Liver (tissue), 2 donors: ENCODE measurements at regions not wholly inside any gene's neighbourhood (a gene's known extent, or its start where the extent isn't known, plus 50 kb on each side); places are given as distances from the start of the nearest gene placed in this dataset.

ENCODE experiments used
- YY1 ChIP-seq: IDR thresholded peaks from 2 replicates; pipeline ENCODE4 v1.6.1; 2016; ENCODE audit warnings: antibody characterized with exemption, mild to moderate bottlenecking
- TF ChIP-seq, protein P1 (sequence below): fragments of 150-350 bp; IDR thresholded peaks from 2 replicates; pipeline ENCODE4 v1.5.1; 2017; ENCODE audit warnings: improper control_type of control experiment, low read depth, low read length; ENCODE audit not compliant: missing input control
- TF ChIP-seq, protein P2 (sequence below): IDR thresholded peaks from 2 replicates; pipeline ENCODE4 v1.6.1; 2016; ENCODE audit warnings: antibody characterized with exemption, mild to moderate bottlenecking
- donor health status: healthy.

DNA sequence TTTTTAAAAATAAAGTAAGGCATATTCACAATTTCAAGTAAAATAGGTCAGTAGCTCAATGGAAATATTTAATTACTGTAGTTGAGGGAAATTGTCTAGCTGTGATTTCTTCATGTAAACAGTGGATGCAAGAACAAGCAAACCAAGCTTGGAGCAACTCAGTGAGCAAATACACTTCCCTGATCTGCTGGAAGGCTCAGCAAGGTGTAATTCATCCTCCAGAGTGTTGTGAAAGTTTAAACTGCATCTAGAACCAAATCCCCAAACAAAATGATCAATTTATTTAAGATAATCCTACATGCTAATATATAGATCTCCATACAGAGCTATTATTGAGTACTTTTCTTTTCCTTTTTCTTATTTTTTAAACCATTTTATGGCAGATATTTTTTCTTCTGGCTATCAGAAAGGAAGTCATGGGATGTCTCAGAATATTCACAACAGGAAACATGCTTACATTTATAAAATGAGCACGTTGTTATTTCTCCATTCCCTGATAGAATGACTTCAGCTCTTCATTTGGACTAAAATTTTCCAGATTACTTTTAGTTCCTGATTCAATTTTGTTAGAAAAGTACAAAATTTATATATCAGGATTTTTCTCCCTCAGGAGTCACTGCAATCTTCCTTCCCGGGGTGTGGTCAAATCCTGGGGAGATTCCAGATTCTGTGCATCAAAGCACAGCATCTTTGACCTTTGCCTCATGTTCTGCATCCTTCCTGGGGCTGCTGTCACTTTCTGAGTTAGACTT is 219.2 kb upstream of the ELL2 start:
- TF ChIP-seq, protein P1, sequence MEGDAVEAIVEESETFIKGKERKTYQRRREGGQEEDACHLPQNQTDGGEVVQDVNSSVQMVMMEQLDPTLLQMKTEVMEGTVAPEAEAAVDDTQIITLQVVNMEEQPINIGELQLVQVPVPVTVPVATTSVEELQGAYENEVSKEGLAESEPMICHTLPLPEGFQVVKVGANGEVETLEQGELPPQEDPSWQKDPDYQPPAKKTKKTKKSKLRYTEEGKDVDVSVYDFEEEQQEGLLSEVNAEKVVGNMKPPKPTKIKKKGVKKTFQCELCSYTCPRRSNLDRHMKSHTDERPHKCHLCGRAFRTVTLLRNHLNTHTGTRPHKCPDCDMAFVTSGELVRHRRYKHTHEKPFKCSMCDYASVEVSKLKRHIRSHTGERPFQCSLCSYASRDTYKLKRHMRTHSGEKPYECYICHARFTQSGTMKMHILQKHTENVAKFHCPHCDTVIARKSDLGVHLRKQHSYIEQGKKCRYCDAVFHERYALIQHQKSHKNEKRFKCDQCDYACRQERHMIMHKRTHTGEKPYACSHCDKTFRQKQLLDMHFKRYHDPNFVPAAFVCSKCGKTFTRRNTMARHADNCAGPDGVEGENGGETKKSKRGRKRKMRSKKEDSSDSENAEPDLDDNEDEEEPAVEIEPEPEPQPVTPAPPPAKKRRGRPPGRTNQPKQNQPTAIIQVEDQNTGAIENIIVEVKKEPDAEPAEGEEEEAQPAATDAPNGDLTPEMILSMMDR: no peak
- TF ChIP-seq, protein P2, sequence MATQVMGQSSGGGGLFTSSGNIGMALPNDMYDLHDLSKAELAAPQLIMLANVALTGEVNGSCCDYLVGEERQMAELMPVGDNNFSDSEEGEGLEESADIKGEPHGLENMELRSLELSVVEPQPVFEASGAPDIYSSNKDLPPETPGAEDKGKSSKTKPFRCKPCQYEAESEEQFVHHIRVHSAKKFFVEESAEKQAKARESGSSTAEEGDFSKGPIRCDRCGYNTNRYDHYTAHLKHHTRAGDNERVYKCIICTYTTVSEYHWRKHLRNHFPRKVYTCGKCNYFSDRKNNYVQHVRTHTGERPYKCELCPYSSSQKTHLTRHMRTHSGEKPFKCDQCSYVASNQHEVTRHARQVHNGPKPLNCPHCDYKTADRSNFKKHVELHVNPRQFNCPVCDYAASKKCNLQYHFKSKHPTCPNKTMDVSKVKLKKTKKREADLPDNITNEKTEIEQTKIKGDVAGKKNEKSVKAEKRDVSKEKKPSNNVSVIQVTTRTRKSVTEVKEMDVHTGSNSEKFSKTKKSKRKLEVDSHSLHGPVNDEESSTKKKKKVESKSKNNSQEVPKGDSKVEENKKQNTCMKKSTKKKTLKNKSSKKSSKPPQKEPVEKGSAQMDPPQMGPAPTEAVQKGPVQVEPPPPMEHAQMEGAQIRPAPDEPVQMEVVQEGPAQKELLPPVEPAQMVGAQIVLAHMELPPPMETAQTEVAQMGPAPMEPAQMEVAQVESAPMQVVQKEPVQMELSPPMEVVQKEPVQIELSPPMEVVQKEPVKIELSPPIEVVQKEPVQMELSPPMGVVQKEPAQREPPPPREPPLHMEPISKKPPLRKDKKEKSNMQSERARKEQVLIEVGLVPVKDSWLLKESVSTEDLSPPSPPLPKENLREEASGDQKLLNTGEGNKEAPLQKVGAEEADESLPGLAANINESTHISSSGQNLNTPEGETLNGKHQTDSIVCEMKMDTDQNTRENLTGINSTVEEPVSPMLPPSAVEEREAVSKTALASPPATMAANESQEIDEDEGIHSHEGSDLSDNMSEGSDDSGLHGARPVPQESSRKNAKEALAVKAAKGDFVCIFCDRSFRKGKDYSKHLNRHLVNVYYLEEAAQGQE: no peak
- no peak for TF ChIP-seq YY1
